Esophagus muscularis mucosa (tissue), 4 donors: ENCODE measurements at regions not wholly inside any gene's neighbourhood (a gene's known extent, or its start where the extent isn't known, plus 50 kb on each side); places are given as distances from the start of the nearest gene placed in this dataset.

Experiments
- CTCF ChIP-seq, 3 experiments: fragments of 200-600 bp in 2 of 3; fragments of 450-650 bp in 1 of 3; sonication (generic) in 2 of 3; IDR thresholded peaks; one replicate each; pipeline ENCODE4 v1.5.1; 2017 to 2019; ENCODE audit warnings: antibody characterized with exemption in 3 of 3, mild to moderate bottlenecking in 2 of 3, moderate library complexity in 1 of 3
- EP300 ChIP-seq: sonication (generic); formaldehyde crosslinking; IDR thresholded peaks from one replicate; pipeline ENCODE4 v1.6.1; 2017; ENCODE audit warnings: antibody characterized with exemption
- POLR2A ChIP-seq: fragments of 450-650 bp; IDR thresholded peaks from one replicate; pipeline ENCODE4 v1.6.1; 2017; ENCODE audit warnings: antibody characterized with exemption, moderate library complexity, mild to moderate bottlenecking, low read depth
- POLR2AphosphoS5 ChIP-seq, 2 donors: sonication (generic); formaldehyde crosslinking; IDR thresholded peaks; one replicate each; pipeline ENCODE4 v1.6.1; 2017; ENCODE audit warnings: antibody characterized with exemption in 2 of 2

GRCh38 chr7:46007194-46007593, 86.1 kb upstream of the IGFBP3 start:
- no peak for TF ChIP-seq EP300
- no peak for TF ChIP-seq POLR2AphosphoS5 (IDR thresholded peaks at IDR 0.05)
- no peak for TF ChIP-seq CTCF (IDR thresholded peaks at IDR 0.05)
- no peak for TF ChIP-seq POLR2A
